Mesothelial cell of epicardium (in vitro differentiated cells): ENCODE measurements at regions not wholly inside any gene's neighbourhood (a gene's known extent, or its start where the extent isn't known, plus 50 kb on each side); places are given as distances from the start of the nearest gene placed in this dataset.
A peak's percentile ranks its signal among the peaks of the same experiment; 100 is the strongest.
"Not testable (repeated sequence)": the region's sequence is repeated elsewhere in the genome, so short reads cannot be mapped to it uniquely, and the experiment has no call there.

Experiments
- DNase-seq, 2 experiments: peaks; one replicate each; pipeline ENCODE4 v3.0.0; 2021; ENCODE audit warnings: low spot score in 2 of 2; ENCODE audit not compliant: unreplicated experiment in 2 of 2
- H3K27ac Mint-ChIP-seq: 2 replicates; pipeline ENCODE4 v1.8.0; 2021; ENCODE audit warnings: mixed read lengths
- H3K27me3 Mint-ChIP-seq: 2 replicates; pipeline ENCODE4 v1.8.0; 2021; ENCODE audit warnings: low read depth, mixed read lengths
- H3K36me3 Mint-ChIP-seq: 2 replicates; pipeline ENCODE4 v1.8.0; 2021; ENCODE audit warnings: mixed read lengths
- H3K4me1 Mint-ChIP-seq: 2 replicates; pipeline ENCODE4 v1.8.0; 2021; ENCODE audit warnings: mixed read lengths
- H3K4me3 Mint-ChIP-seq: 2 replicates; pipeline ENCODE4 v1.8.0; 2021; ENCODE audit warnings: mild to moderate bottlenecking, moderate library complexity, mixed read lengths
- H3K9me3 Mint-ChIP-seq: 2 replicates; pipeline ENCODE4 v1.8.0; 2021; ENCODE audit warnings: mixed read lengths
- TF ChIP-seq, protein P1 (sequence below): fragments of 200-600 bp; sonication (generic); IDR thresholded peaks from one replicate; pipeline ENCODE4 v1.5.0; 2021; ENCODE audit warnings: antibody characterized with exemption; ENCODE audit not compliant: unreplicated experiment

DNA sequence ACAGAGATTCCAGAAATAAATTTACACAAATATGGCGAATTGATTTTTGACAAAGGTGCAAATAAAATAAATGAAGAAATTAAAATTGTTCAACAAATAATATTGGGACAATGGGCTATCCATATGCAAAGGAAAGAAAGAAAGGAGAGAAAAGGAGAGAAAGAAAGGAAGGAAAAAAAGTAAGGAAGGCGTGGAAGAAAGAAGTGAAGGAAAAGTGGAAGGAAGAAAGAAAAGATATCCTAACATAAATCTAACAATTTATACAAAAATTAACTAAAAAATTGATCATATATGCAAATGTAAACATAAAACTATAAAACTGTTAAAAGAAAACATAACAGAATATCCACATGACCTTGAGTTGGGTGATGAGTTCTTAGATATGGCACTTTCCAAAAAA lies 78.7 kb upstream of the ZNF184 start:
- no peak overlapping the region for H3K27ac Mint-ChIP-seq
- H3K4me3 Mint-ChIP-seq = peak overlapping the region; percentile 22
- peaks cover 21% of the 10 kb centered on the region for H3K4me1 Mint-ChIP-seq
- TF ChIP-seq, protein P1, sequence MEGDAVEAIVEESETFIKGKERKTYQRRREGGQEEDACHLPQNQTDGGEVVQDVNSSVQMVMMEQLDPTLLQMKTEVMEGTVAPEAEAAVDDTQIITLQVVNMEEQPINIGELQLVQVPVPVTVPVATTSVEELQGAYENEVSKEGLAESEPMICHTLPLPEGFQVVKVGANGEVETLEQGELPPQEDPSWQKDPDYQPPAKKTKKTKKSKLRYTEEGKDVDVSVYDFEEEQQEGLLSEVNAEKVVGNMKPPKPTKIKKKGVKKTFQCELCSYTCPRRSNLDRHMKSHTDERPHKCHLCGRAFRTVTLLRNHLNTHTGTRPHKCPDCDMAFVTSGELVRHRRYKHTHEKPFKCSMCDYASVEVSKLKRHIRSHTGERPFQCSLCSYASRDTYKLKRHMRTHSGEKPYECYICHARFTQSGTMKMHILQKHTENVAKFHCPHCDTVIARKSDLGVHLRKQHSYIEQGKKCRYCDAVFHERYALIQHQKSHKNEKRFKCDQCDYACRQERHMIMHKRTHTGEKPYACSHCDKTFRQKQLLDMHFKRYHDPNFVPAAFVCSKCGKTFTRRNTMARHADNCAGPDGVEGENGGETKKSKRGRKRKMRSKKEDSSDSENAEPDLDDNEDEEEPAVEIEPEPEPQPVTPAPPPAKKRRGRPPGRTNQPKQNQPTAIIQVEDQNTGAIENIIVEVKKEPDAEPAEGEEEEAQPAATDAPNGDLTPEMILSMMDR = no peak
- peaks cover 19% of the 10 kb centered on the region for H3K27me3 Mint-ChIP-seq
- no peaks in the 10 kb centered on the region for H3K9me3 Mint-ChIP-seq
- no peak for DNase-seq
- H3K36me3 Mint-ChIP-seq = no peaks in the 10 kb centered on the region

DNA sequence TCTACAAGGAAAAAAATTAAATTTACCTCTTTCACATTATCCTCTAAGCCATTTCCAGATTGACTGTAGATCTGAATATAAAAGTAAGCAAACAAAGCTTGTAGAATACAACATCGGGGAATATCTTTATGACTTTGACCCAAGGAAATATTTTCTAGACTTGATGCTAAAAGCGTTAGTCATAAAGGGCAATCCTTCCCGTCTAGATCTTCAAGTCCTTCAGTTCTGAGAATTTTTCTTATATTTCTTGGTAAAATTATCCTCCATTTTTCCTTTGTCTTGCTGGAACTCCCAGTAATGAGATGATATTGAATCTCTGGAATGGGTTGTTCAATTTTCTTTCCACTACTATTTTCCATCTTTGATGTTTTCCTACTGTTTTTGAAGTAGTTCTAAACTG lies 77.8 kb upstream of the ZNF184 start:
- no peaks in the 10 kb centered on the region for H3K36me3 Mint-ChIP-seq
- no peak overlapping the region for H3K27ac Mint-ChIP-seq
- H3K4me3 Mint-ChIP-seq = no peak overlapping the region
- peaks cover 23% of the 10 kb centered on the region for H3K27me3 Mint-ChIP-seq
- TF ChIP-seq, protein P1 = no peak
- H3K9me3 Mint-ChIP-seq = no peaks in the 10 kb centered on the region
- peaks cover 16% of the 10 kb centered on the region for H3K4me1 Mint-ChIP-seq
- DNase-seq = no peak

DNA sequence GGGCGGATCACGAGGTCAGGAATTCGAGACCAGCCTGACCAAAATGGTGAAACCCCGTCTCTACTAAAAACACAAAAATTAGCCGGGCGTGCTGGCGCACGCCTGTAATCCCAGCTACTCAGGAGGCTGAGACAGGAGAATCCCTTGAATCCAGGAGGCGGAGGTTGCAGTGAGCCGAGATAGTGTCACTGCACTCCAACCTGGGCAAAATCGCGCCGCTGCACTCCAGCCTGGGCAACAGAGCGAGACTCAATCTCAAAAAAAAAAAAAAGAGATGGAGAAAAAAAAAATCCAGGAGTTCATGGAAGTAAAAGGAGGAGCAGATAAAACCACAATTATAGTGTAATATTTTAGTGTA lies 76.3 kb upstream of the ZNF184 start:
- not testable (repeated sequence) for H3K27ac Mint-ChIP-seq, H3K9me3 Mint-ChIP-seq, H3K4me3 Mint-ChIP-seq, DNase-seq, H3K36me3 Mint-ChIP-seq
- H3K4me1 Mint-ChIP-seq = peaks cover 29% of the 10 kb centered on the region
- peaks cover 37% of the 10 kb centered on the region for H3K27me3 Mint-ChIP-seq

DNA sequence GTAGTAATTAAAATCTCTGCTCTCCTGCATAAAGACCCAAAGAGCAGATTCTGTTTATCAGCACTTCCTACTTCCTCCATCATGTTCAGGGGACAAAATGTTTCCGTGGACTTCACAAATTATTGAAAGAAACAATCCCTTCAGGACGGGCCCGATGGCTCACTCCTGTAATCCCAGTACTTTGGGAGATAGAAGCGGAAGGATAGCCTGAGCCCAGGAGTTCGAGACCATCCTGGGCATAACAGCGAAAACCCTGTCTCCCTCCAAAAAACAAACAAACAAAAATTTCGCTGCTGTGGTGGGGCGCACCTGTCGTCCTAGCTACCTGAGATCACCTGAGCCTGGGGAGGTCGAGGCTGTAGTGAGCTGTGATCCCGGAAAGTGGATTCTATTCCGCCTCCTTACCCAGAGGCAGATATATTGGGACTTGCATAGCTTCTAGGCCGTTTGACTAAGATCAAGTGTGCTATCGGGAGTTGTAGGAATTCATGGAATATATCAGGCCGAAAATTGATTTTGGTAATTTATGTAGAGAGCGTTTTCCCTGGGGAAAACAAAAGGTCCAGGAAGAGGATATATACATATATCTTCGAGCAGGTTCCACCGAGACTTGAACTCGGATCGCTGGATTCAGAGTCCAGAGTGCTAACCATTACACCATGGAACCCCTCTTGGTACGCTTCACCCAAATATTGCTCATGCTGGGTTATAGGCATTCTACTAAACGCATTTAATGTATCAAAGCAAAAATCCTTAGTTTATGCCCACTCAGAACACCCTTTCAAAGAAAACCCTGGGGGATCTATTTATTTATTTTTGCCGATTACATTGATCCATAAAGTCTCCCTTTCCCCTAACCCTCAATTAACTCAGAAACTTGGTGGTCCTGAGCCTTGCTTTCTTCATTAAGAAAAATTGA lies 74.5 kb upstream of the ZNF184 start:
- DNase-seq = no peak

DNA sequence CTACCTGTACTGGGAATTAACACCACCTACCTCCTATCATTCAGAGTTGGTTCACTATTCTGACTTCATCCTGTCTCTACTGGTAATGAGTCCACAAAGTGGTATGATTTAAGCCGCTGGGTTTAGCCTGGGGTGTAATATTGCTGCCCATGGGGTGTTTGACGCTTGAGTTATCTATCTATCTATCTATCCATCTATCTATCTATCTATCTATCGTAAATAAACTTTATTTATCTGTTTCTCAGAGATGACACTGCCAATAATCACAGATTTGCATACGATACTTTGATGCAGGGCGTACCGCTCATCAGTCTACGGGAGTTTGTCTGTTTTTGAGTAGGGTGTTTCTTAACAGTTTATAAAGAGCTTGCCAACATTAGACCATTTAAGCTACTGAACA lies 73.6 kb upstream of the ZNF184 start:
- Mint-ChIP-seq H3K36me3 (no peaks in the 10 kb centered on the region), H3K9me3 (no peaks in the 10 kb centered on the region), H3K27ac (no peak overlapping the region), H3K4me3 (no peak overlapping the region), H3K4me1 (peaks cover 22% of the 10 kb centered on the region), H3K27me3 (peaks cover 52% of the 10 kb centered on the region)
- TF ChIP-seq, protein P1 = no peak
- DNase-seq = no peak

More for the DNA sequence above, 74.5 kb upstream of the ZNF184 start:
- peak overlapping the region; percentile 76 for H3K4me3 Mint-ChIP-seq
- H3K27ac Mint-ChIP-seq = no peak overlapping the region
- peaks cover 43% of the 10 kb centered on the region for H3K27me3 Mint-ChIP-seq
- no peaks in the 10 kb centered on the region for H3K9me3 Mint-ChIP-seq
- H3K36me3 Mint-ChIP-seq = no peaks in the 10 kb centered on the region
- TF ChIP-seq, protein P1 = no peak
- H3K4me1 Mint-ChIP-seq = peaks cover 22% of the 10 kb centered on the region

DNA sequence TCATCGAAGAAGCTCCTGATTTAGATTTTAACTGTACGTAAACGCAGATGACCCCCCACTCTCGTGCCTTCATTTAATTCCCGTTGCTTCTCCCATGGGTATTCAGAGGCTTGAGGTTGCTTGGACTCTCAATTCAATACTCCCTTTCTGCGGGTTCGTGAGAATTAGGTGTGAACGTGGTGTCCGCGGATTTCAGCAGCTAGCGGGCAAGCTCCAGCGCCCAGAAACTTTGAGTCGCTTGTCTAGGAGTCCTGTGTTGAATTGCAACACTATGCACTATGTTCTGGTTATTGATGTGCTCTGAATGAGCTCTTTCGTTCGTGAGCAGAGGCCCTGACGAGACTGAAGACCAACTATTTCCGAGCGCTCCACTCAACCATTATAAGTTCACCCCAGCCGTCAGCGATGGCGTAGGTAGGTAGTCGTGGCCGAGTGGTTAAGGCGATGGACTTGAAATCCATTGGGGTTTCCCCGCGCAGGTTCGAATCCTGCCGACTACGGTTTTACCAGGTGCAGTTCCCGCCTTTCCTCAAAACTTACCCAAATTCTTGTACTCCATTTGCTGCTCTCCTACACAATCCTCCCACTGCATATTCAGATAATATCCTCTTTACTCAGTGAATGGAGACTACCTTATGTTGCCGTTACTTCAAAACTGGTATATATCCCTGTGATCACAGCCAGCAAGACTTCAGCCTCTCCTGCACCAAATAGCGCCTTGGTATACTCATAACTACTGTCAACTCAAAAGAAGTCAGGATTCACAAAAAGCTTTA lies 72.6 kb upstream of the ZNF184 start:
- no peaks in the 10 kb centered on the region for H3K9me3 Mint-ChIP-seq
- H3K4me1 Mint-ChIP-seq = peaks cover 22% of the 10 kb centered on the region
- TF ChIP-seq, protein P1 = no peak
- H3K27me3 Mint-ChIP-seq = peaks cover 53% of the 10 kb centered on the region
- no peaks in the 10 kb centered on the region for H3K36me3 Mint-ChIP-seq
- H3K27ac Mint-ChIP-seq = peak overlapping the region; percentile 59
- H3K4me3 Mint-ChIP-seq = peak overlapping the region; percentile 80
- DNase-seq = peak in 1 of 2 experiments; percentile 75
